NCI-H2081 treated with DMSO at 0.1 percent for 48 hours (cell line): ENCODE measurements at regions not wholly inside any gene's neighbourhood (a gene's known extent, or its start where the extent isn't known, plus 50 kb on each side); places are given as distances from the start of the nearest gene placed in this dataset.

ENCODE experiments used
- DNase-seq: peaks from one replicate; lab custom pipeline; 2025; lab: John Stamatoyannopoulos, UW

- no peak for DNase-seq
These were observed 54.5 kb downstream of the CLDN34 start for GRCh38 chrX:10021461-10022272.

GRCh38 chrX:10022273-10022541 is 55.0 kb downstream of the CLDN34 start:
- DNase-seq, result no peak

GRCh38 chrX:10022580-10023245 is 55.6 kb downstream of the CLDN34 start:
- no peak for DNase-seq

GRCh38 chrX:10023821-10024220 is 56.7 kb downstream of the CLDN34 start:
- DNase-seq, result no peak

DNA sequence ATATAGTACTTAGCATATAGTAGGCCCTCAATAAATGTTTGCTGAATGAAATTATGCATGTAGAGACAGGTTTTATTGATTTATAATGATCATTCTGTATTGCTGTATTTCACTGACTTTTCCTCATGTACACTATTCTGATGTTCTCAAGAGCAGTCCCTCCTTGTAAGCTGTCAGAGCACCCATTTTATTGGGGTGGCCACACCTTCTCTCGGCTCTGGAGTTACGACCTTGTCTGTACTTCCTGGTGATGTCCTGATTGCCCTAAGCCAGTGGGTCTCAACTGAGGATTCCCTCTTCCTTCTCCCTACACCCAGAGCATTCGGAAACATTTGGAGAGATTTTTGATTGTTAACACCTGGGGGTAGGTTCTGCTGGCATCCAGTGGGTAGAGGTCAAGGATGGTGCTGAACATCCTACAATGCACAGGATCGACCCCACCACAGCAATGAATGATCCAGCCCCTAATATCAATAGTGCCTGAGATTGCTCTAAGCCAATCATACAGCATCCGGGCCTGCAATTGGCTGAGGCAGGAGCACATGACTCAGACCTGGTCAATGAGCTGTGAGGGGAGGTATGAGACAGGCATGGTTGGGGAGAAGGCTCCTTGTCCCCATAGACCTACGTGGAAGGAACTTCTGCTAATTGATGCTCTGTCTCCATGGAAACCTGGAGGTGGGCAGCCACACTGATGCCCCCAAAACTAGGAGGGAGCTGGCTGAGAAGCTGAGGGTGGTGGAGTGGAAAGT is 58.8 kb downstream of the CLDN34 start:
- no peak for DNase-seq

DNA sequence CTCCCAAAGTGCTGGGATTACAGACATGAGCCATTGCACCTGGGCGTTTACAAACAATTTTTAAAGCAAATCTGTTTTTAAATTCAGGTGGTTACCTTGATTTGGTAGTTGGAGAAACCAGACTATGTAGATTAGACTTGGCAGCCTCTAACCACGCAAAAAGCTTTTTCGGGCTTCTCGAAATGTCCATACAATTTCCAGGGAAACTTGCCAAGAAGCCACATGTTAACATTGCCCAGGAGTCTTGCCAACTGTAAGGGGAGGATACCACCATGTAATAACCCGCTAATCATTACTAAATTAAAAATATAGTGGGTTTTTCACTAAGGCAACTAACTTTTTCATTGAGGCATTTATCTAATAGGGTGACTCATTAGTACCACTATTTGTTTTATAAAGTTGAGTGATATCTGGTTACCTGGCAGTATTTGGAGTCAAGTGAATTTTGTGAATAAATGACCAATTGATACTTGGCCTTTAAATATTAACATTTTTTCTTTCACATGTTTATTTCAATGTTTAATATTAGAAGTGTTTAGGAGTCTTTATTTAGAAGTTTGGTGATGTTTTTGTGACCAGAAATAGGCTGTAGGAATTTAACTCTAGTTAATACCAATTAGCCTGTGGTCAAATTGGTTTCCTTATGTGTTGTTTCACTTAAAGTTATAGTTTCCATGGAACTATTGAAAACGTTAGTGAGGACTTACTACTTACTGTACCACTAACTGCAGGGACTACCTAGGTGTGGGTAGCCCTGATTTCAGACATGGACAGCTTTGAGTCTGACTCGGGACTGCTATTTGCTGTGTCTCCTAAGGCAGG is 61.3 kb downstream of the CLDN34 start:
- no peak for DNase-seq

DNA sequence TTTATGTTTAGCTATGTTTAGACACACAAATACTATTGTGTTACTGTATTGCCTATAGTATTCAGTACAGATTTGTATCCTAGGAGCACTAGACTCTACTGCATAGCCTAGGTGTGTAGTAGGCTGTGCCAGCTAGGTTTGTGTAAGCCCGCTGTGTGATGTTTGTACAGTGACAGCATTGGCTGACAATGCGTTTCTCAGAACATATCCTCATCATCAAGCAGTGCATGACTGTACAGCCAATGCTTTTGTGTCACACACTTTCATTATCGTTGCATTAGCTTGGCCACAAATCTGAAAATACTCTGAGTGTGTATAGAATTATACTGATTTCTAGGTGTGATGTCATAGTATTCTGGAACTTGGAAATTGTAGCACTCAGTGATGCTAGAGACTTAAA is 63.4 kb downstream of the CLDN34 start:
- DNase-seq, result no peak

DNA sequence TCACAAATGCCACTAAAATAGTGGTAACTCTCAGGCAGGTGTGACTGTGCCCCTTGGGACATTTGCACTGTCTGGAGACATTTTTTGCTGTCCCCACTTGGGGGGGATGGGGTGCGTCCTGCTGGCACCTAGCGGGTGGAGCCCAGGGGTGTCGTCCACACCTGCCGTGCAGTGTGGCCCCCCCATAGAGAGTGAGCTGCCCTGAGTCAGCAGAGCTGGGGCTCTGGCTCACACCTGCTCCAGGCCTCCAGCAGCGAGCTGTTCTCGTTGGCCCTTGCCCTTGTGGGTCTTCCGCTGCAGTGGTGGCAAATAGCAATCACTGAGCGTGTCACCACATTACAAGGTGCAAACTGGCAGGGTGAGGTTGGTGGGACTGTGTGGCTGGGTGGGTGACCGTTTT is 64.6 kb downstream of the CLDN34 start:
- no peak for DNase-seq

DNA sequence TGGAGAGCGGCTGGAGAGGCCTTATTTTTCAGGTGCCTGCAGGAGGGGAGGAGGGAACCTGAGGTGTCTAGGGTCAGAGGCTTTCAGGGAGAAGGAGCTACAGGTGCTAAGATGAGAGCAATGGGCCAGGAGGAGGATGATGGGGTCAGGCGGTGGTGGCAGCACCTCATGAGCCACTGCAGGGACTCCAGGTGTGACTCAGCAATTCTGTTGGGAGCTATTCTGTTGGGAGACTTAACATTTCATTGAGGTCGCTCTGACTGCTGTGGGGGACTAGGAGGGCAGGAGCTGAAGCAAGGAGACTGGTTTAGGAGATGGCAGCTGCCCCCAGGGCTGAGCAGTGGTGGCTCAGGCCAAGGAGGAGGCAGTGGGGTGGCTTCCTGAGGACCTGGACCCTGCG is 65.0 kb downstream of the CLDN34 start:
- no peak for DNase-seq

- no peak for DNase-seq
These were observed 66.3 kb downstream of the CLDN34 start for GRCh38 chrX:10033375-10034007.

- no peak for DNase-seq
These were observed 67.6 kb downstream of the CLDN34 start for GRCh38 chrX:10034740-10035260.

GRCh38 chrX:10038585-10038984 is 71.4 kb downstream of the CLDN34 start:
- DNase-seq, result no peak

GRCh38 chrX:10039821-10040793 is 72.9 kb downstream of the CLDN34 start:
- no peak for DNase-seq

GRCh38 chrX:10040961-10041360 is 73.8 kb downstream of the CLDN34 start:
- no peak for DNase-seq

GRCh38 chrX:10041383-10041782 is 74.2 kb downstream of the CLDN34 start:
- no peak for DNase-seq

DNA sequence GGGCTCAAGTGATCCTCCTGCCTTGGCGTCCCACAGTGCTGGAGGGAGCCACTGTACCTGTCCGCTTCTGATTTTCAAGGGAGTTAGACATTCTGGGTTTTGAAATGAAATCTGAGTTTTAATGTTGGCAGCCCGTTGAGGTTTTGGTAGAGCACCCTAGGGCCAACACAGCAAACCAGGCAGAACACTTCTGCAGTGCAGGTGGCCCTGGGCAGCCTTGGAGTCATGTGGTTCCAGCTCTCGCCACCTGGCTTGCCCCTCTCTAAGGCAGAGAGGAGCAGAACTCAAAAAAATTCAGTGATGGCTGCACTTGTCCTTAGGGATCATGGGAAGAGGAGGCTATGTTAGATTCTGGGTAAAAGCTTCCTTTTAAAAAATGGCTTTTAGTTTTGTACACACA is 74.9 kb downstream of the CLDN34 start:
- no peak for DNase-seq

GRCh38 chrX:10043386-10043785 is 76.2 kb downstream of the CLDN34 start:
- no peak for DNase-seq

GRCh38 chrX:10044021-10044420 is 76.9 kb downstream of the CLDN34 start:
- no peak for DNase-seq

DNA sequence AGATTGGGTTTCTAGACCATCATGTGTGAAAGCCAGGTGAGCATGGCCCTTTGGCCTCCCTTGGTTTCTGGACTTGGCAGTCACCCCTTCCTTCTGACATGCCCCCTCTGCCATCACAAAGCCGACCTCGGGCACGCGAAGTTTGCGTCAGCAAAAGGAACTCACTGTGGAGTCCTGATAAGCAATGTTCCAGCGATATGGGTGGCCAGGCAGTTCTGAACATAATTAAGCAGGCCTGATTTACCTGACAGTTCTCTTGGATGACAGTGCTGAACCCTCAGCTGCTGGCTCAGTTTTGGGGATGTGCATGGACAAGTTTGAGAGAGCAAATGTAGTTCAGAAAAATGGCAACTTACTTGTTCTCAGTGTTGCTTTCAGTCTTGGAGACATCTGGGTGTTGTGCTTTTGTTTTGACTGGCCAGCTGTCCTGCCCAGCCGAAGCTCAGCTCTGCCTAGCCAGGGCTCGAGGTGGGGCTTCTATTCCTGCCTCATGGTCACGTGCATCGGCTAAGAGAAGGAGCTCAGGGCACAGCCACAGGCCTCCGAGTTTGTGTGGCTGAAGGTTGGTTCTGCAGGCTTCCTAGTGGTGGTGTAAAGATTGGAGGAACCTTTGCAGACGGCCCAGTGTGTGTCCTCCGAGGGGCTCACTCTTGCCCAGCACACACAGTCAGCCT is 78.3 kb downstream of the CLDN34 start:
- DNase-seq, result no peak

GRCh38 chrX:10047133-10047532 is 80.0 kb downstream of the CLDN34 start:
- DNase-seq, result no peak
